ENCODE measurements at regions not wholly inside any gene's neighbourhood (a gene's known extent, or its start where the extent isn't known, plus 50 kb on each side); places are given as distances from the start of the nearest gene placed in this dataset.

DNA sequence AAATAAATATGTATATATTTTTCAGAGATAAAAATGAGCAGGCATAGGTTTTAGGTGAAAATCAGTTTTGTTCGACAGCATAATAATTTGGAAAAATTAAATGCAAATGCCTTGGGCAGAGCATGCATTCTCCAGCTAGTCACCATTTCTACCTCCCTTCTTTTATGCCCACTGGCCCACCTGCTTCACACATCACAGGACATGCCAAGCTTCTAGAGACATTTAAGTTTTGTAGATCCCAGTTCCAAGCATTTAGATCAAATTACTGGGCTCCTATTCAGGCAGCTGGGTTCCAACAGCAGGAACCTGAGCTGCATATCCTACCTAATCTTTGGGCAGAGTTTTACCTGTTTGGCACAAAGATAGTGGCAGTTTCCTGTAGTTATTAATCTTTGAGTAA lies 67.6 kb upstream of the SLC38A4 start:
- TF ChIP-seq CTCF (conservative IDR thresholded peaks at IDR 0.05) (no peak), ZFX (IDR thresholded peaks at IDR 0.05) (no peak)
